Suppressor macrophage treated with lipopolysaccharide for 1 hour (primary cell): ENCODE measurements at regions not wholly inside any gene's neighbourhood (a gene's known extent, or its start where the extent isn't known, plus 50 kb on each side); places are given as distances from the start of the nearest gene placed in this dataset.
"Not testable (repeated sequence)": the region's sequence is repeated elsewhere in the genome, so short reads cannot be mapped to it uniquely, and the experiment has no call there.

Source experiments
- DNase-seq, 3 donors: peaks; one replicate each; pipeline ENCODE4 v3.0.0-alpha.2; 2020 to 2022

DNA sequence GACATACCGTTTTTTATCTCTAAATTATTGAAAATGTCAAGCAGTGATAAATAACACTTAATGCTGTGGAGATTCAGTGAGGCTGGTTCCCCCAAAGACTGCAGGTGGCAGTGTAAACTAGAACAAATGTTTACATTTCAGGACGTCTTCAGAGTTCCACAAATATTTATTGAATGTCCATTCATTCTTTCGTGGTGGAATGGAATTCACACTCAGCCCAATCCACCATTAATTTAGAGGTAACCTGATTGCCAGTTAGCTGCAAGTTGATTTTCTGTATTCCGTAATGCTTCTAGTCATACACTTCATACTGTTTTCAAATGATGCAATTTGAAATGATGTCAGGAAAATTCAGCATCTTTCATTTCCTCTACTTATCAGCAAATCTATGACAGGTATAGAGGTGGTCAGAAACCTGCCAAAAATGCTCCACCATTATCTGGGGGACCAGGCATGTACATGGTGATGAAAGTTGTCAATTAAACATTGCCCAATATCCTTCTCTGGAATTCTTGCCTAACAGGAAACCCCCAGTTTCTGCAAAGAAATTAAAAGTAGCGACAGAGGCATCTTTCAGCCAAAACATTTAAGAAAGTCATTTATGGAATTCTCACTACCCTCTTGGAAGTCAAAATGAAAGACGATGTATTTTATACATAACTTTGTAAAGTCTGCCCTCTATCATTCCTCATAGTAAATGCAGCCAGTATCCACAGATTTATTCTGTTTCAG, 94.3 kb upstream of the BMAL1 start:
- peak; percentile 38 to 59 (median 44) for DNase-seq

- no peak for DNase-seq
Measured at GRCh38 chr11:13183826-13184196, 93.8 kb upstream of the BMAL1 start.

- no peak for DNase-seq
Measured at GRCh38 chr11:13184295-13184794, 93.2 kb upstream of the BMAL1 start.

DNA sequence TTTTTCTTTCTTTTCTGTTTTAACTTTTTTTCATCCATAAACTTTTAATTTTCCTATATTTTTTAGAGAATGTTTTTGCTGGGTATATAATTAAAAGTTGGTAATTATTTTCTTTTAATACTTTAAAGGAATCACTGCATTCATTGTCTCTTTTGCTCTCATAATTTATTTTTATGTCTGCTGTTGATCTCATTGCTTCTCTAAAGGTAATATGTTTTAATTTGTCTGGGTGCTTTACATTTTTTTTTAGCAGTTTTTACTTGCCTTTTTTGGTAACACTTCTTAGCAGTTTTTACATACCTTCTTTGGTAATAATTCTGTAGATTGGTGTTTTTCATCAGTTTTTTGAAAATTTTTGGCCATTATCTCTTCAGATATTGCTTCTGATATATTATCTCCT, 89.4 kb upstream of the BMAL1 start:
- no peak for DNase-seq

GRCh38 chr11:13189561-13190426, 87.8 kb upstream of the BMAL1 start:
- no peak for DNase-seq

GRCh38 chr11:13193613-13194012, 84.0 kb upstream of the BMAL1 start:
- no peak for DNase-seq

- DNase-seq = not testable (repeated sequence)
Measured at GRCh38 chr11:13197374-13197773, 80.2 kb upstream of the BMAL1 start.

DNA sequence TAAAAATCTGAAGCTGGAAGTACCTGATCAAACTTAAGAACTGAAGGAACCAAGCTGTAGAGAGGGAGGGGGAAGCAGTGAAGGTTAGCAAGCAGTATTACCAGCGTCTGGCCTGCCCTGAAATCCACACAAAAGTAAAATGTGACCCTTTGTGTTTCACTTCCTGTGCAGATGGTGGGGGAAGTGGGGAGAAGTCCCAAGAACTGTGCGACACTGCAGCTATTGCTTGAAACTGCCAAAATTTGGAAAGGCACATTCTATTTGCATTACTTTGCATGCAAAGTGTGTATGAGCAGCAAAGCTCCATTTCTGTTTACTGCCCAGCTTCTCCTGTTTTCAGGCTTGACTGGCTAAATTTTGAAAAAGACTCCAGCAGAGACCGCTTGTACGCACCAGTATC, 72.1 kb upstream of the BMAL1 start:
- peak; percentile 46 to 63 (median 58) for DNase-seq

- no peak for DNase-seq
Measured at GRCh38 chr11:13206086-13206640, 71.4 kb upstream of the BMAL1 start.

DNA sequence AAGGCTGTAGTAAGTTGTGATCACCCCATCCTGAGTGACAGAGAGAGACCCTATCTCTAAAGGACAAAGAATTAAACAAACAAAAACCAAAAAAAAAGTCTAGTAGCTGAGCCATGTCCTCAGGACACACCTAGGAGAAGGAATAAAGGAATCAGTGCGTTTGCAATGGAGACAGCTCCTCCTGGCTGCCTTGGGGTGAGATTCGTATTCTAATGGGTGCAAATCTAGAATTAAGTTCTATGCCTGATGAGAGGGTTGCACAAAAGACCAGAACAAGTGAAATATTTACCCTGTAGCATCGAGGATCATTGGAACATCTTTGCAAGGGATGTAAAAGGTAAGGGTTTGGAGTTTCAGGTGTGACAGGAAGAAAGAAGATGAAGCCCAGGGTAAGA, 70.3 kb upstream of the BMAL1 start:
- no peak for DNase-seq

DNA sequence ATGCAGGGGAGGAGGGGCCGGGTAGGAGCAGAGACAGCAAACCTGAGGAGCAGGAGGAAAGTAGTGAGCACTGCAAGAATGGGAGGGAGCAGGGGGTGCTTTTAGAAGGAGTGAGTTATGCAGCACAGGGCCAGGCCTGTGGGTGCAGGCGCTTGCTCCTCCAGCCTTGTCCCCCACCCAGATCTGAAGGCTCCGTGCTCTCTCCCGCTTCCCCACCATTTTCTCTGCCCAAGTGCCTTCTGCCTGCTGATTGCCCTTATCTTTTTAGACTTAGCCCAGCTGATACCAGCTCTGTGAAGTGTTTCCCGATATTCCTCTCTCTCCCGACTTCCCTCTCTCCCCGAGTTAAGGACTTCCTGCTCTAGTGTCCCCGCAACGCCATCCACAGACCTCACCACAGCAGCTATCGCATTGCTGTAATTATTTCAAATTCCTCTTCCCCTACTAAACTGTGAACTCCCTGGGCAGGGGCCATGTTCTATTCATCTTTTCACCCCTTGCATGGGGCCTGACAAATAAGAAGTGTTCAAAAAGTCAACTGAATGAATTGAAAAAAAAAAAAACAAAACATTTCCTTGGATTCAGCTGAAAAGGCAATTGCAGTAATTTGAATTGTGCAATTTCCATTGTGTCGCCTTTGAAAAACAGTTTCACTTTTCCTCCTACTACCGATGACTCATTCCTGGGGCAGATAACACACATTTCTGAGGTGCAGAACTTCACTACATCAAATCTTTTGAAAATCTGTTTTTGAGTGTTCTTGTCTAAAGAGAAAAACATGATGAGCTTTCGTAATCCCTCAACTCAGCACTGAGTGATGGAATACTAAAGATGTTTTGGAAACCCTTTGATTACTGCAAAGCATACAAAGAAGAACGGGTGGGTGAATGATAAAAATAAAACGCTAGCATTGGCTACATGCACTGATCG, 69.7 kb upstream of the BMAL1 start:
- peak; percentile 74 to 92 (median 90) for DNase-seq

DNA sequence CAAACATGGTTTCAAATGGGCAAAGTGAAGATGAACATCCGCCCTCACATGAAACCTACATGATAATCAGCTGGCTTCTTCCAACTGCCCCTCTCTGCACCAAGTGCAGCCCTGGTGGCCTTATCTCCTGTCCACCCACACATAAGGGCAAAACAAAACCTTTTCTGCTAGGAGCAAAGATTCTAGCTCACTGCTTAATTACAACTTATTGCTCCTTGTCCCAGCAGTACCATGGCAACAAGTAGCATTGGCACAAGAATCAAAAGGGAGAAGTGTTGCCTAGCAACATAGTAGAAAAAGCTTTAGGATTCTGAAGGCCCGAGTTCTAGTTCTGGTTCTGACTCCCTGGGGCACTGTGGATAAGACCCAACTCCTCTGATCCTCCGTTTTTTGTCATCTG, 68.7 kb upstream of the BMAL1 start:
- DNase-seq = no peak

GRCh38 chr11:13209379-13209778, 68.2 kb upstream of the BMAL1 start:
- DNase-seq = no peak

GRCh38 chr11:13210424-13210823, 67.2 kb upstream of the BMAL1 start:
- peak; percentile 36 to 53 (median 49) for DNase-seq

DNA sequence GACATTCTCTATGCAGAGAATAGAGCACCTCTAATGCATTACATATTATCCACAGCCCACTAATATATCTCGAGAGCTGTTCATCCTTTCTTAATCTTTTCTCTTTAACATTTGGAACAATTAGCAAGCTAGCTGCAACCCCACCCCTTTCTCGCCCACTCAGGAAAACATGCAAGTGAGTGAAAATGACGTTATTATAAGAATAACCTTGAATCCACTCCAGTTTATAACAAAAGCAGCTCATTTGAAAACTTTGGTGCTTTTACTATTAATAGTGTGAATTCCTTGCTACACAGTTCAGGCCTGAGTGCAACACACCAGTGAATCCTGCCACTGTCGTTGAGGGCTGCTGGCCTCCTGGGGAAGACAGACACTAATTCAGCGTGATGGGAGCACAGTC, 63.3 kb upstream of the BMAL1 start:
- no peak for DNase-seq

GRCh38 chr11:13215149-13215548, 62.4 kb upstream of the BMAL1 start:
- peak in 2 of 3 donors; percentile 33 to 38 for DNase-seq

DNA sequence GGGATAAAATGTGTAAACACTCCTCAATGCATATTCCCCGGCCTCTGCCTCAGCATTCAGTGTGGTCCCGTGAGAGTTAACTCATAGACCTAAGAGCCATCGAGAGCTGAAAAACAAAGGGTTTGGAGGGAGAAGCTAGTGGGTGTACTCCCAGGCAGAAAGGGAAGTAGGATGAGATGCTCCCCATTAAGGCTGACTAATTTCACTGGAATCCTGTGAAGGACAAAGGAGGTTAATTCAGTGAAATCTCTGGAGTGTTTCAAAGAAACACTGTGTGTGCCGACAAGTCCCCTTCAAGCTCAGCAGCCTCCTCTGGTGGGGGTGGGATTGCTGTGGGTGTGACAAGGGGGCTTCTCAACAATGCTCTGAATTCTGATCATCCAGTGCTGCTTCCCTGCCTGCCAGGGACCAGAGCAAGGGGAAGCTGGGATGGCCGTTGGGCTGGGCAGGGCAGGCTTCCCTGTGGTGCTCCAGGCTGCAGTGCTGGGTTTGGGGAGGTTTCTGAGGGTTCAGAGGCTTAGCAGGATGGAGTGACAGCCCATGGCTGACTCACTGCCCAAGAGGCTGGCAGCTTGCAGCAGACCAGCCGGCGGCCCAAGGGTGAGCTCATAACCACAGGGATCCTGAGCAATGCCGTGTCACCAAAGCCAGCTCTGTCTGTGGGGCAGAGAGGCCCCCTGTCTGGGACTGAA, 61.4 kb upstream of the BMAL1 start:
- peak; percentile 89 to 92 (median 91) for DNase-seq

DNA sequence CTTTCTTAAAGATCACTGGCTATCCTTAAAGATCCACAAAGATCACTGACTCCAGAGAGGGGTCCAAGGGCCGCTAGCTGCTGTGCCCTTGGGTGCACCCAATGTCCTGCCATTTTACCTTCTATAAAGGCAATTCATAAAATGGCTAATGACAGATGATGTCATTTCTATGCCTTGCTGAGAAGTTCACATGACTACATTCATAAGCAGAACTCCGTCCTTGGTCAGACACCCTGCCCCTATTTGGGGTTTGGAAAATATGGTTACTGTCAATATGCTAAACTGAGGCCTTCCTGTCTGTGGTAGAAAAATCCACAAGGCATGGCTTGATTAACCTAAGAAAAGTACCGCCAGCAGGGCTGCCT, 60.9 kb upstream of the BMAL1 start:
- DNase-seq = peak in 1 of 3 donors; percentile 46

DNA sequence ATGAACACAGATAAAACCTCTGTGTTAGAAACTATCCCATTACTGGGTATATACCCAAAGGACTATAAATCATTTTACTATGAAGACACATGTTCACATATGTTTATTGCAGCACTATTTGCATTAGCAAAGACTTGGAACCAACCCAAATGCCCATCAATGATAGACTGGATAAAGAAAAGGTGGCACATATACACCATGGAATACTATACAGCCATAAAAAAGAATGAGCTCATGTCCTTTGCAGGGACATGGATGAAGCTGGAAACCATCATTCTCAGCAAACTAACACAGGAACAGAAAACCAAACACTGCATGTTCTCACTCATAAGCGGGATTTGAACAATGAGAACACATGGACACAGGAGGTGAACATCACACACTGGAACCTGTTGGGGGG, 58.9 kb upstream of the BMAL1 start:
- DNase-seq = not testable (repeated sequence)

DNA sequence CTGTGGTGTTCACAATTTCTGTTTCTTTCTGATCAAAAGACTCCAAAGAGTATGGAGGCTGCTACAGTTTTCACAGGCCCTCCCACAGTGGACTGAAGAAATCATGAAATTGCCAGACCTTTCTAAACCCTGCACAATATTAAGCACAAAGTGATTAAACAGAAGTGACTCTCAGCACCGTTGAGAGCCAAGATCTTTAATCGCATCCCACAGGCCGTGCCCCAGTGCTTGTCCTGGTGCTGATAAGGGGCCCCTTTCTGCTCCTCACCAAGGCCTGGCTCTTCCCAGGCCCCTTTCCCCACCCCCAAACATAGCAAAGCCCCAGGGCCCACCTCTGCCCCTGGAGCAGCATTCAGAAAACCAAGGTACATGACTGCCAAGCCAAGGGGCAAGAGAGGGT, 57.4 kb upstream of the BMAL1 start:
- DNase-seq = no peak

- DNase-seq = no peak
Measured at GRCh38 chr11:13221722-13222121, 55.9 kb upstream of the BMAL1 start.

DNA sequence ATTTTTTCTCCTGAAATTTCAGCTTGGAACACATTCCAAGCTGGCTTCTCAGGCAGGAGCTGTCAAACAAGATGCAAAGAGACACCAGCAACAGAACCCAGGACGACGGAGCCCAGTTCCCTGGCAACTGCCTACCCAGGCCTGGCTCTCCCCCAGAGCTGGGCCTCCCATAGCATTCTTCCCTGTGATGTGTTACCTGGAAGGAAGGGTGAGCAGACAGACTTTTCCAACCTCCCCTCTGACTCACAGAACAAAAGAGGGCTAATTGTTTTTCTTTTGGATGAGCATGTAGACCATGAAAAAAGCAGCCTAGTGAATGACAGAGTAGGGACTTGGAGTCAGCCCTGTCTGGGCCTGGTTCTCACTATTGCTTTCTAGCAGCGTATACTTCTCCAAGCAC, 55.3 kb upstream of the BMAL1 start:
- DNase-seq = no peak
